T-helper 2 cell treated with Interferon-gamma antibody and Interleukin-4, amounts not matched to agents 5 μg/mL and 100 μg/mL, for 36 hours (primary cell): ENCODE measurements at regions not wholly inside any gene's neighbourhood (a gene's known extent, or its start where the extent isn't known, plus 50 kb on each side); places are given as distances from the start of the nearest gene placed in this dataset.

Experiments
- DNase-seq: peaks from one replicate; pipeline ENCODE4 v3.0.0; 2021; ENCODE audit warnings: low spot score
- H3K27ac Mint-ChIP-seq: one replicate; pipeline ENCODE4 v1.8.0; 2021; ENCODE audit warnings: mild to moderate bottlenecking, mixed read lengths
- H3K27me3 Mint-ChIP-seq: one replicate; pipeline ENCODE4 v1.8.0; 2021; ENCODE audit warnings: low read depth, mixed read lengths
- H3K36me3 Mint-ChIP-seq: one replicate; pipeline ENCODE4 v1.8.0; 2021; ENCODE audit warnings: low read depth, mixed read lengths
- H3K4me1 Mint-ChIP-seq: one replicate; pipeline ENCODE4 v1.8.0; 2021; ENCODE audit warnings: low read depth, mixed read lengths
- H3K4me3 Mint-ChIP-seq: one replicate; pipeline ENCODE4 v1.8.0; 2022; ENCODE audit warnings: mild to moderate bottlenecking, moderate library complexity, mixed read lengths
- H3K9me3 Mint-ChIP-seq: one replicate; pipeline ENCODE4 v1.8.0; 2021; ENCODE audit warnings: mixed read lengths

GRCh38 chr17:65434878-65435277 lies 126.6 kb downstream of the AXIN2 start:
- peaks cover 20% of the 10 kb centered on the region for H3K9me3 Mint-ChIP-seq
- DNase-seq, result no peak
- peaks cover 7% of the 10 kb centered on the region for H3K4me1 Mint-ChIP-seq
- H3K36me3 Mint-ChIP-seq, result no peaks in the 10 kb centered on the region
- no peak overlapping the region for H3K4me3 Mint-ChIP-seq
- peaks cover 17% of the 10 kb centered on the region for H3K27me3 Mint-ChIP-seq
- no peak overlapping the region for H3K27ac Mint-ChIP-seq

DNA sequence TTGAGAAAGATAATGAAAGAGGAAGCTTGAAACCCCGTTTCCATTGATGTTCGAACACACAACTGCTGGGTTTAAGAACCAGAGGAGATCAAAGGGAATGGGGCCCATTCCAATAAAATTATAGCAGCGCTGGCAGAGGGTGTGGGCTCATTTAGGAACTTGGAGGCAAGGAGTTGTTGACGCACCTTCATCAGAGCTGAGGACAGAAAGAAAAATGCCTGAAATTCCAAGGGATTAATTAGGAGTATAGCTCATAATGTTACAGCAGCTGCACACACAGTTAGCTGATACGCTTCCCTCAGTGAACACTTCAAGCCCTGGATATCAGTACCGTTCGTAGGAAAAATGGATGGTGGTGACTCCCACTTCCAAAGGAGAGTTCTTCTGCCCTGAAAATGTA lies 127.2 kb downstream of the AXIN2 start:
- peaks cover 16% of the 10 kb centered on the region for H3K27me3 Mint-ChIP-seq
- no peak overlapping the region for H3K27ac Mint-ChIP-seq
- no peak for DNase-seq
- peaks cover 20% of the 10 kb centered on the region for H3K9me3 Mint-ChIP-seq
- H3K4me1 Mint-ChIP-seq, result peaks cover 7% of the 10 kb centered on the region
- no peak overlapping the region for H3K4me3 Mint-ChIP-seq
- no peaks in the 10 kb centered on the region for H3K36me3 Mint-ChIP-seq

GRCh38 chr17:65433592-65433991 lies 127.9 kb downstream of the AXIN2 start:
- peaks cover 20% of the 10 kb centered on the region for H3K9me3 Mint-ChIP-seq
- H3K27me3 Mint-ChIP-seq, result peaks cover 13% of the 10 kb centered on the region
- H3K4me3 Mint-ChIP-seq, result no peak overlapping the region
- no peak overlapping the region for H3K27ac Mint-ChIP-seq
- H3K4me1 Mint-ChIP-seq, result peaks cover 7% of the 10 kb centered on the region
- H3K36me3 Mint-ChIP-seq, result no peaks in the 10 kb centered on the region
- DNase-seq, result no peak

DNA sequence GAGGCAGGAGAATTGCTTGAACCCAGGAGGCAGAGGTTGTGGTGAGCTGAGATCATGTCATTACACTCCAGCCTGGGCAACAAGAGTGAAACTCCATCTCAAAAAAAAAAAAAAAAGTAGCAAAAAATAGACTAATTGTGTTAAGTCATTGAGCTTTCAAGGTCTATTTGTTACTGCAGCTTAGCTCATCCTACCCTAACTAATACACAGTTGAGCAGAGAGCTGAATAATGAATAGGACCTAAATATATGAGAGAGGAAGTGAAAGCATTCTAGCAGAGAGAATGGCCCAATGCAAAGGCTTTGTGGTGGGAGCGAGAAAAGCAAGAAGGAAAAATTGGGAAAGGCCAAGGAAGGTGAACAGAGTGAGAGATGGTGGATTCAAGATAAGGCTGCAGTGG lies 128.3 kb downstream of the AXIN2 start:
- Mint-ChIP-seq H3K27me3 (peaks cover 10% of the 10 kb centered on the region), H3K36me3 (no peaks in the 10 kb centered on the region), H3K4me1 (peaks cover 7% of the 10 kb centered on the region), H3K4me3 (no peak overlapping the region), H3K27ac (no peak overlapping the region), H3K9me3 (peaks cover 20% of the 10 kb centered on the region)
- no peak for DNase-seq

GRCh38 chr17:65431116-65431515 lies 130.3 kb downstream of the AXIN2 start:
- no peaks in the 10 kb centered on the region for H3K36me3 Mint-ChIP-seq
- peaks cover 25% of the 10 kb centered on the region for H3K9me3 Mint-ChIP-seq
- H3K27me3 Mint-ChIP-seq, result peaks cover 5% of the 10 kb centered on the region
- H3K4me1 Mint-ChIP-seq, result peaks cover 7% of the 10 kb centered on the region
- no peak overlapping the region for H3K4me3 Mint-ChIP-seq
- no peak for DNase-seq
- no peak overlapping the region for H3K27ac Mint-ChIP-seq

DNA sequence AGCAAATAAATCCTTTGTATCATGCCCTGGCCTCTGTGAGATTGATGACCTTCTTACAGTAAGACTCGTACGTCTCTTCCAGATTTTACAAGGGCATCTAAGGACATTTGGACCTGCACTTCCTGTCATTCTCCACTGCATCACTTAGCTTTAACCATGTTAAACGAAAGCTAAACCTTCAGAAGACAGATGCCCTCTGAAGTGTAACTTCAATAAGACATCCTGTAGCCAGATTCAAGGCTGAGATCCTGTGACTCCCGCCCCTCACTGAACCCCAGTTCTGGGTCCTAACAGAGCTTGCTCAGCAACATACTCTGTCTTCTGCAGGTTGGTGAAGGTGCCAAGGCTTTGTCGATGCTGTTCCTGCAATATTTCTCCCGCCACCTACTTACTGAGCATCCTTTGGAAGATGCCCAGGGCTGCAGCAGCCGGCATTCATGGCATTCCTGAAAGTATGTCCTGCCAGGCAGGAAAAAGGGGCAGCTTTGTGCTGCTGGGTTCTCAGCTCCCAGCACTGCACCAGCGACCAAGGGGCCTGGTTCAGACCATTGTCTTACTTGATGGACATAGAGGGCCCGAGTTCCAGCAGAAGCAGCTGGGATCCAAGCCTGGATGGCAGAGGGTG lies 131.1 kb downstream of the AXIN2 start:
- H3K36me3 Mint-ChIP-seq, result no peaks in the 10 kb centered on the region
- no peak overlapping the region for H3K27ac Mint-ChIP-seq
- peaks cover 7% of the 10 kb centered on the region for H3K4me1 Mint-ChIP-seq
- peaks cover 31% of the 10 kb centered on the region for H3K9me3 Mint-ChIP-seq
- no peaks in the 10 kb centered on the region for H3K27me3 Mint-ChIP-seq
- DNase-seq, result no peak
- no peak overlapping the region for H3K4me3 Mint-ChIP-seq

- no peak overlapping the region for H3K27ac Mint-ChIP-seq
Measured at GRCh38 chr17:65423346-65424140, 137.9 kb downstream of the AXIN2 start.

GRCh38 chr17:65418622-65419021 lies 142.8 kb downstream of the AXIN2 start:
- Mint-ChIP-seq H3K27ac (no peak overlapping the region), H3K27me3 (peaks cover 4% of the 10 kb centered on the region), H3K36me3 (no peaks in the 10 kb centered on the region), H3K4me3 (no peak overlapping the region), H3K9me3 (peaks cover 4% of the 10 kb centered on the region), H3K4me1 (peaks cover 2% of the 10 kb centered on the region)
- no peak for DNase-seq

More at GRCh38 chr17:65423346-65424140, 137.9 kb downstream of the AXIN2 start:
- H3K4me3 Mint-ChIP-seq, result no peak overlapping the region
- peaks cover 4% of the 10 kb centered on the region for H3K27me3 Mint-ChIP-seq
- H3K36me3 Mint-ChIP-seq, result no peaks in the 10 kb centered on the region
- peaks cover 16% of the 10 kb centered on the region for H3K9me3 Mint-ChIP-seq
- DNase-seq, result no peak
- no peaks in the 10 kb centered on the region for H3K4me1 Mint-ChIP-seq

- Mint-ChIP-seq H3K4me3 (no peak overlapping the region), H3K36me3 (no peaks in the 10 kb centered on the region)
Measured at GRCh38 chr17:65417406-65418221, 143.8 kb downstream of the AXIN2 start.

GRCh38 chr17:65415991-65416390 lies 145.5 kb downstream of the AXIN2 start:
- Mint-ChIP-seq H3K36me3 (no peaks in the 10 kb centered on the region), H3K27me3 (peaks cover under 1% of the 10 kb centered on the region), H3K27ac (no peak overlapping the region), H3K4me1 (peaks cover 2% of the 10 kb centered on the region), H3K4me3 (no peak overlapping the region), H3K9me3 (peaks cover under 1% of the 10 kb centered on the region)
- no peak for DNase-seq

More at GRCh38 chr17:65417406-65418221, 143.8 kb downstream of the AXIN2 start:
- no peak for DNase-seq
- peaks cover 2% of the 10 kb centered on the region for H3K4me1 Mint-ChIP-seq
- no peak overlapping the region for H3K27ac Mint-ChIP-seq
- H3K9me3 Mint-ChIP-seq, result peaks cover 4% of the 10 kb centered on the region
- H3K27me3 Mint-ChIP-seq, result peaks cover 4% of the 10 kb centered on the region

DNA sequence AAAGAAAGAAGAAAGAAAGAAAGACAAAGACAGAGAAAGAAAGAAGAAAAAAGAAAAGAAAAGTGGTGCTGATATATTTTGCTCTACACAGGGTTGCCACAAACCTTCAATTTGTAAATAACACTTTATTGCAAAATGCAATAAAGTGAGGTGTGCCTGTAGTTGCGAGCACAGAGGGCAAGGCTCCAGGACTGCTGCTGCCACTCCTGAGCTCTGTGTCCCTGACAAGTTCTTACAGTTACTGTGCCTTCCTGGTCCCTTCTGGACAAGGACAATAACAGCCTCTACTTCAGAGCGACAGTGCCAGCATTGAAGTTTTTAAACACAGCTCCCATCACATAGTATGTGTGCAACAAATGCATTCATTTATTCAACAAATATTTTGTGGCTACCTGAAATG lies 148.1 kb downstream of the AXIN2 start:
- Mint-ChIP-seq H3K36me3 (no peaks in the 10 kb centered on the region), H3K27me3 (peaks cover 3% of the 10 kb centered on the region), H3K27ac (no peak overlapping the region), H3K4me3 (no peak overlapping the region), H3K4me1 (peaks cover 2% of the 10 kb centered on the region), H3K9me3 (no peaks in the 10 kb centered on the region)
- DNase-seq, result no peak

DNA sequence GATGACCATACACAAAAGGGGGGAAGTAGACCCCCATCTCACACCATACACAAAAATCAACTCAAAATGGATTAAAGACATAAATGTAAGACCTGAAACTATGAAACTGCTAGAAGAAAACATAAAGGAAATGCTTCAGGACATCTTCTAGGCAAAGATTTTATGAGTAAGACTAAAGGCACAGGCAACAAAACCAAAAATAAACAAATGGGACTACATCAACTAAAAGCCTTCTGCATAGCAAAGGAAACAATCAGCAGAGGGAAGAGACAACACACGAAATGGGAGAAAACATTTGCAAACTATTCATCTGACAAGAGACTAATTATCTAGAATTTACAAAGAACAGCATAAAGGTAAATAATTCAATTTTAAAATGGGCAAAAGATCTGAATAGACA lies 152.1 kb downstream of the AXIN2 start:
- H3K36me3 Mint-ChIP-seq, result no peaks in the 10 kb centered on the region
- no peak for DNase-seq
- H3K27me3 Mint-ChIP-seq, result peaks cover 3% of the 10 kb centered on the region
- no peak overlapping the region for H3K27ac Mint-ChIP-seq
- no peaks in the 10 kb centered on the region for H3K9me3 Mint-ChIP-seq
- peaks cover 1% of the 10 kb centered on the region for H3K4me1 Mint-ChIP-seq
- no peak overlapping the region for H3K4me3 Mint-ChIP-seq

DNA sequence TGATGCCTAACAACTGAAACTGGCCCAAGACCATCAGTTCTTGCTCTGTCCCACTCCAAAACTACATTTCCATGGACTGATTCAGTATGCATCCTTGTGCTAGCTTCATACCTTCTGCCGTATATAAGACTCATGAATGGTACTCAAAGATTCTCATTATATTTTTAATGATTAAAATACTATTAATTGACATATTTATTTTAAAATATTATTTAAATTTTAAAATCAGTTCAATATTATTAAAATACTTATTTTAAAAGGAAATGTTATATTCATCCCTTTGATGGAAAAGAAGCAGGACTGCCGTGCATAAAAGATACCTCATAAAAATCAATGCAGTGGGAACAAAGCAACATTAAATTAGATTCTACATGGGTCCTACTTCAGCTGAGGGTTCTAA lies 153.4 kb downstream of the AXIN2 start:
- Mint-ChIP-seq H3K27me3 (peaks cover 3% of the 10 kb centered on the region), H3K36me3 (no peaks in the 10 kb centered on the region), H3K27ac (no peak overlapping the region), H3K4me3 (no peak overlapping the region), H3K4me1 (no peaks in the 10 kb centered on the region), H3K9me3 (no peaks in the 10 kb centered on the region)
- no peak for DNase-seq

GRCh38 chr17:65407017-65407416 lies 154.4 kb downstream of the AXIN2 start:
- Mint-ChIP-seq H3K36me3 (no peaks in the 10 kb centered on the region), H3K4me3 (no peak overlapping the region), H3K4me1 (no peaks in the 10 kb centered on the region), H3K27me3 (peaks cover 3% of the 10 kb centered on the region), H3K27ac (no peak overlapping the region), H3K9me3 (no peaks in the 10 kb centered on the region)
- no peak for DNase-seq
